ENCODE measurements at regions not wholly inside any gene's neighbourhood (a gene's known extent, or its start where the extent isn't known, plus 50 kb on each side); places are given as distances from the start of the nearest gene placed in this dataset.
"Not testable (repeated sequence)": the region's sequence is repeated elsewhere in the genome, so short reads cannot be mapped to it uniquely, and the experiment has no call there.

GRCh38 chr2:142462306-142462705 lies 331.5 kb upstream of the LRP1B start:
- DNase-seq, result no peak

DNA sequence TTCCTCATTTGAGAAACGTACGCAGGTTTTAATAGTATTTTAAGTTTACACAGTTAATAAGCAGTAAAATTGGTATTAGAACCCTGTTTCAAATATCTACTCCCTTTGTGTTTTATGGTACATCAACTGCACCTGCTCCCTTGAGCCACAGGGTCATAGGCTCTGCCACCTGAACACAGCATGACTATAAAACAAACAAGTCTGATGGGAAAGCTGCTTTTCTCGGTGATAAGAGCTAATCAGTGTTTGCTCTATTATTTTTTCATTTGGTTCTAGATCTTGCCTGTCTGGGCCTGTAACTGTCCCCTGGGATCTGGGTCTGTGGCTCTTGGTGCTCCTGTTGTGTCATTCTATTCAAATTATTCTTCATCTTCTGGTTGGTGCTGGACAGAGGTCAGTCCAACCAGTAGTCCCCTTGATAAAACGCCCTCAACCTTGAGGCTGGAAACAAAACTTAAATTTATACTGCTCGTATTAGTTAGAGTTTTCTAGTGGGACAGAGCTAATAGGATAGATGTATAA lies 314.8 kb upstream of the LRP1B start:
- no peak for DNase-seq

GRCh38 chr2:142445023-142445422 lies 314.2 kb upstream of the LRP1B start:
- DNase-seq, result no peak

- DNase-seq, result no peak
Measured at GRCh38 chr2:142435847-142436246, 305.0 kb upstream of the LRP1B start.

DNA sequence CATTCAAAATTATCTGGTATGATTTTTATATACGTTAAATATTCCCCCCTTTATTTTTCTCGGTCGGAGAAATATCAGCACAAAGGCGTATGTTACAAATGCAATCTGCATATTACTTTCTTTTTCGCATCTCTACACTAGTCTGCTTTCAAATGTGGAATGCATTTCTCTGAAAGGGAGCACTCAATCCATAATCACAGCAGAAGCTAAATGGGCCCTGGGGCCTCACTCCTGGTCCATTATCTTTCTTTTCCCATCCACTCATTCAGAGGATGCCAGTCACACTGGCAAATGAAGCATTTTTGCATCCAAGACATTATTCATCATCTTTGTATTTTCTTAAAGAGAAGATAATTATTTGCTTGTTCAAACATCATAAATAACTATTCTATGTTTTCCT lies 295.2 kb upstream of the LRP1B start:
- DNase-seq, result no peak

DNA sequence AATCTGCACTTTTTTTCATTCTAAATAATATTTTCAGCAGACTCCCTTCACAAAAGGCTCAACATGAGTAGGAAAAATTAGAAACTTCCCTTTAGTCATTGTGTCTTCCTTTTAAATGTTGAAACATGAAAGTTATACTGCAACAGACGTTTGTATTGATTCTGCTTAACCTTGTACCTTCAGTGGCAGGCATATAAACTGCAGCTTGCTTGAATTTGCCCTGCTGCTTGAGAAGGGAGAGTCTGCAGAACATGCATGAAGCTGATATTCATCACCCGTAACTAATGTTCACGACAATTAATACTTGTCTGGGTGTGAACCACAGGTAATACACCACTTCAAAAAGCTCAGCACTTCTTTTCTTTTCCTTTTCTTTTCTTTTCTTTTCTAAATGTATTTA lies 294.7 kb upstream of the LRP1B start:
- DNase-seq, result no peak

DNA sequence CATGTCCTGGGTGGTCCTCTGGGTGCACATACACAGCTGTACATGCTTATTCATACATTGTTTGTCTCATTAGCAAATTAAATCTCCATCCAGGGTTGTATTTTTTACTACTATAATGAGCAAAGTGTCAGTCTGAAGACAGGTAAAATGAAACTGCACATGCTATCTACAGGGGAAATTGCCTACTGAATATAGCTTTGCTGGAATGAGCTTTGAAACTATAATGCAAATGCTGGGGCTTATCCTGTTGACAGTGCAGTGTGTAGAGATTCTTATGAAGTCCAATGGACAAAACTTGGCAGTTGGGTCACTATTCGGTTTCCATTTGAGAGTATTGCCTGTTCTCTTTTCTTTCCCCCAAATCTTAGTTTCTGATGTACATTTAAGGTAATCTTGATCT lies 292.8 kb upstream of the LRP1B start:
- DNase-seq, result no peak

DNA sequence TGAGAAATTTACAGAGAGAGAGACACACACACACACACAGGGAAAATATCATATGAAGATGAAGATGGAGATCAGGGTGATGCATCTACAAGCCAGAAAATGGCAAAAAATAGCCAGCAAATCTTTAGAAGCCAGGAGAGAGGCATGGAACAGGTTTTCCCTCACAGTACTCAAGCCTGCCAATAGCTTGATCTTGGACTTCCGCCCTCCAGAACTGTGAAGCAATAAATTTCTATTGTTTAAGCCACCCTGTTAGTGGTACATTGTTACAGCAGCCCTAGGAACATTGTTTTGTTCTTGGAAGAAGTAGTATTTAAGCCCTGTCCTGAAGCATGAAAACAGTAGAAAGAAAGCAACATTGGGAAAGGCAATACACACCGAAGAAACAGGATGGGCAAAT lies 292.0 kb upstream of the LRP1B start:
- no peak for DNase-seq

DNA sequence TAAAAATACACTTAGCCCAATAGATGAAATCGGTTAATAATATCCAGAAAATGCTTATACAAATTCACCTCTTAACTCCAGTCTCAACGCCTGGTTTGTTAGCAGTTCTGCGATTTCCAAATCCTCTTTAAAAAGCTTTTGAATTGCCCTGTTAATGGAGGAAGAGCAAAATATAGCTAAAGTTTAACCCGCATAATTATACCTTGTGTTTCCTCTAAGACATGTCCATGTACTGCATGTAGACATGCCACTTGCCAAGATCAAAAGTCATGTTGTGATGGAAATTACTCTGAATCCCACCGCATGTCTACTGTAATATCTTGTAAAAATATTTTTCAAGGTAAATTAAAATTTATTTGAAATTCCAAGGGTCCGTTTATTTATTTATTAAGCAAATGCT lies 291.2 kb upstream of the LRP1B start:
- no peak for DNase-seq

DNA sequence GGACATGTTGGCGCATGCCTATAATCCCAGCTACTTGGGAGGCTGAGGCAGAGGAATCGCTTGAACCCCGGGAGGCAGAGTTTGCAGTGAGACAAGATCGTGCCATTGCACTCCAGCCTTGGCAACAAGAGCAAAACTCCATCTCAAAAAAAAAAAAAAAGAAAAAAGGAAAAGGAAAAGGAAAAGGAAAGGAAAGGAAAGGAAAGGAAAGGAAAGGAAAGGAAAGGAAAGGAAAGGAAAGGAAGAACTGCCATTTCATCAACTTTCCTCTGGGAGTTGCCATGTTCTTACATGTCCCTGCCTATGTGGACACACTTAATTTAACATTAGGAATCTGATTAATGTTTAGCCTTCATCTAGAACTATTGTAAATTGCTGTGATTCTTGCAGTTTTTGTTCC lies 287.9 kb upstream of the LRP1B start:
- DNase-seq, result not testable (repeated sequence)

GRCh38 chr2:142416996-142417395 lies 286.2 kb upstream of the LRP1B start:
- DNase-seq, result no peak

DNA sequence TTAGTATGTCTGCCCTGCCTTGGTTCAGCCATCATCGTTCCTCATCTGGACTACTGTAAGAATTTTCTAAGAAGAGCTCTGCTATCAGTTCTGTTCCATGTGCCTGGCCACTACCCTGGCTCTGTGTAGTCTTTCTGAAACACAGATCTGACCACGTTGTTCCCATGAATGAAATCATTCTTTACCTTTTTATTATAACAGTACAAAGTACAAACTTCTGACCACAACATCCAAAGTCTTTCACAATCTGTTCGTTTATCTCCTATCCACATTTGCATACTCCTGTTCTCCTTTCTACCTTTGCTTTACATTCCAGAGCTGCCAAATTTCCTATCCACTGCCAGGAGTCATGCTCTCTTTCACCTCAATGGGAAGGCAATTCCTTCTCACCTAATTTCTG lies 284.6 kb upstream of the LRP1B start:
- no peak for DNase-seq

- DNase-seq, result no peak
Measured at GRCh38 chr2:142398212-142398611, 267.4 kb upstream of the LRP1B start.

- no peak for DNase-seq
Measured at GRCh38 chr2:142395291-142395690, 264.5 kb upstream of the LRP1B start.

GRCh38 chr2:142380372-142380771 lies 249.6 kb upstream of the LRP1B start:
- no peak for DNase-seq

- not testable (repeated sequence) for DNase-seq
Measured at GRCh38 chr2:142362069-142362468, 231.3 kb upstream of the LRP1B start.

DNA sequence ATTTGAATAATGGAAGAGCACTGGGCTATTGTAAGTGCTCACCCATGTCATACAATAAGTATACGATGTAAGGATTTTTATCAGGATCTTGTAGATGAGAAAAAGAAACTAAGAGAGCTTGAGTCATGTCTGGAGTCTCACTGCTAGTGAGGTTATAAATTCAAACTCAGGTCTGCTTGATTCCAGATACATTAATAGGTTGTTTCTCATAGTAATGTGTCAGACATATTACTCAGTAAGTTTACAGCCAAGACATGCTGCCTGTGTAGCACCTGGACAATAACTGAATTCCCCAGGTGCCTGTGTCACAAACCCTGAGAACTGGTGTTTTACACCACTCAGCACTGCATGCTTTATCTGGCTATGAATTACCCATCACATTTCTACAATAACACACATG lies 216.9 kb upstream of the LRP1B start:
- no peak for DNase-seq

- DNase-seq, result no peak
Measured at GRCh38 chr2:142339261-142339660, 208.4 kb upstream of the LRP1B start.

- no peak for DNase-seq
Measured at GRCh38 chr2:142332196-142332595, 201.4 kb upstream of the LRP1B start.

DNA sequence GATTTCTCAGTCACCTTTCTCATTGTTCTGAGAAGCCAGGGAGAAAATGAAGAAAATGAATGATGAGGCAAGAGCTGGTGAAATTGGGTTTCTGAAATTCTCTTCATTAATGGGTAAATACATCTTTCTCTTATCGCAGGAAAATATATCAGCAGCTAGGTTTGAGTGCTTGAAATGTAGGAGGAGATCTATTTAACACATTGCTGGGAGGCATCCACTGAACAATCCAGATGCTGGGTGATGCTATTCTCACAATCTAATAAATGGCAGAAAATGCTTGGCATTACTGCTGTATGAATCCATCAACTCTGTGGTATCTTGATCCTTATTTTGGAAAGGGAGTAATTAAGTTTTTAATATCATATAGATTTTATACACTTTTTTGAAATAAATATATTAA lies 199.6 kb upstream of the LRP1B start:
- no peak for DNase-seq

DNA sequence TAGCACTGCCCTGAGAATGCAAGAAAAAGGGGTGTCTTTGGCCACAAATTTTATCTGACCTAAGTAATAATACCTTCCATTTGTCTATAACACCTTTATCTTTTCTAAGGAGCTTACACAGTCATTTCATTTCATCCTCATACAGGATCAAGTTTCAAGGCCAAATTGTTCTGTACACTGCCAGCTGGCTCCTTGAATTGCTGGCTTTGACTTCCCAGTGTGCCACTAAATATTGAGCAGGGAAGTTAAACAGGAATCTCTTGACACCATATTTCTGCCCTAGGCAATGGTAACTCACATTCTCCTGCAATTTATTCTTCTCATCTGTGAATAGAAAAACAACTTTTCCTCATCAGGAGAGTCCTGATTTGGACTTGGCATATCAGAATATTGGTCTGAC lies 195.1 kb upstream of the LRP1B start:
- no peak for DNase-seq

GRCh38 chr2:142323206-142323605 lies 192.4 kb upstream of the LRP1B start:
- DNase-seq, result no peak

DNA sequence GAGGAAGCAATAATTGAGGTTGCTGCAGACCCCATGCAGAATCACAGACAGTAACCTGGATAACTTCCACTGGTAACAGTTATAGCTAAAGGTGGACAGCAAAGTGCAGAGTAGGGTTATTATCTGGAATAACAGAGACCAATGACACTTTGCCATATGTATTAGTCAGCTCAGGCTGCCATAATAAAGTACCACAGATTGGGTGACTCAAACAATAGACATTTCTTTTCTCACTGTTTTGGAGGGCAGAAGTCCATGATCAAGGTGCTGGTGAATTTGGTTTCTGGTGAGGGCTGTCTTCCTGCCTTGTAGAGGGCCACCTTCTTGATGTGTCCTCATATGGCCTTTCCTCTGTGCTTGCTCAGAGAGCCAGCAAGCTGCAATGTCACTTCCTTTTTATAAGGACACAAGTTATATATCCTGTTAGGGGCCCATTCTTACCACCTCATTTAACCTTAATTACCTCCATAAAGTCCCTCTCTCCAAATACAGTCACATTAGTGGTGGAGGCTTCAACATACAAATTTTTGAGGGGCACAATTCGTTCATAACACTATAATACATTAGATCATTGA lies 191.0 kb upstream of the LRP1B start:
- DNase-seq, result no peak

DNA sequence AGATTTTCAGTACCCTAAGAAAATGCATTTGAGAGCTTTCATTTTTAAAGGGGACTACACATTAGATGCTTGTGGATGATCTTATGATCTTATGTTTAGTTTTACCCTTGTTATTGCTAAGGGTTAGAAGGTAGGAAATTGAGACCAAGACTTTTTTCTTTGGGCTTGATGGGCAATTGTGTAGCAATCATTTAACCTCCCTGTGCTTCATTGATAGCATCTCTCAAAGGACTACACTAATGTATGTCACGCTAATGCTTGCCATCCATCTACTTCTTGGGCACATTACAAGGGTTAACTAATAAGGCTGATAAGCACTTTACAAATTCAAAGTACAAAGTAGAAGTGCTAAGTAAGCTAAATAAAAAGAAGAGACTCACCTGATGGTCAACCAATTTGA lies 189.3 kb upstream of the LRP1B start:
- no peak for DNase-seq

- no peak for DNase-seq
Measured at GRCh38 chr2:142316049-142316448, 185.2 kb upstream of the LRP1B start.

- no peak for DNase-seq
Measured at GRCh38 chr2:142315346-142315745, 184.5 kb upstream of the LRP1B start.
